GM11168 (cell line): ENCODE measurements at regions not wholly inside any gene's neighbourhood (a gene's known extent, or its start where the extent isn't known, plus 50 kb on each side); places are given as distances from the start of the nearest gene placed in this dataset.

Experiments used
- in situ Hi-C: fragments of 300-500 bp; cut with MboI; formaldehyde crosslinking; loops from one replicate; pipeline ENCODE4 v1.12.0; 2022; ENCODE audit warnings: low sequenced_read_pairs; ENCODE audit not compliant: unreplicated experiment

DNA sequence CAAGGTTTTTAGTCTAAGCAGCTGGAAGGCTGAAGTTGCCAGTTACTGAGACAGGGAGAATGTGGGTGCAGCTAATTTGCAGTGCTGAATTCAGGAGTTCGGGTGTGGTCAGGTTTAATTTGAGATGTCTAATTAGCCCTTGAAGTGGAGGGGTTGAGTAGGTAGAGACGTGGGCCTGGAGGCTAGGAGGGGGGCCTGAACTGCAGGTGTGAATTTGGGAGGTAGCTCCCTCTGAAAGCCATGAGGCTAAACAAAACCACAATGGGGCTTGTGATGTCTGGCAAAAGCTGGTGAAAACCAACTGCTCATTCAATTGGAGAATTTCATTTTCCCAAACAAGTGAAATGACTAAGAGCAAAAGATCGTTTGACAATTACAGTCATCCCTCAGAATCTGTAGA, 246.0 kb upstream of the NFE2L3 start:
- in situ Hi-C loops = no loop called here

DNA sequence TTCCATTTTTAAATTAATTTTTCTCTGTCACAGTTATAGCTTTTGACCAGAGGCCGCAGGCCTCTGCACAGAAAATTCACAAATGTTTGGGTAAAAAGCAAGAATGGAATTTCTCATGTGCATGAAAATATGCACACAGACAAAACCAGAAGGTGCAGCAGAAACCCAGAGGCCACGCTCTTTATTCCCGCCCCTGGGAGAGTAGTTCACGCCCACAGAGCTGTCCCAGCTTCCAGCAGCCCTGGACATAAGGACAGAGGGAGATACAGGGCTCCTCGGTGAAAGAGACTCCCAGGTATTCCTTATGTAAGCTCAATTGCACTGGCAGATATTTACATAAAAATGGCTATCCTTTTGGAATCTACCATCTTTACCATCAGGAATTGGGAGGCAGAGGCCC, 245.2 kb upstream of the NFE2L3 start:
- in situ Hi-C loops = no loop called here

DNA sequence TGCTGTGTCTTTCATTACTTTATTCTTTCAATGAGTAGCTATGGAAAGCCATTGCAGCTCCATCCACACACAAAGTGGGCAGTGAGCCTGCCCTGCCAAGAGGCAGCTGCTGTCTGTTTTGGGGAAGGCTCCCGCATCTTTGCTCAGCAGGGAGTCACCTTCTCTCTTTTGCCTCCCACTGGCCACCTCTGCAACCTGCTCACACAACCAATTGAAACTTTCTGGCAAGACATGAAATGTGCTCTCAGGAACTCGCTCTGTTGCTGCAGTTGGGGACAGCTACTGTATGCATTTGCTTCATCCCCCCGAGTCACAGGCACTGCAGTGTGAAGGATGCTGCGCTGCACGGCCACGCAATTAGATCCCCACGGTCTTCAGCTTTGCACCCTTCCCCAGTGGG, 244.8 kb upstream of the NFE2L3 start:
- in situ Hi-C loops = no loop called here

DNA sequence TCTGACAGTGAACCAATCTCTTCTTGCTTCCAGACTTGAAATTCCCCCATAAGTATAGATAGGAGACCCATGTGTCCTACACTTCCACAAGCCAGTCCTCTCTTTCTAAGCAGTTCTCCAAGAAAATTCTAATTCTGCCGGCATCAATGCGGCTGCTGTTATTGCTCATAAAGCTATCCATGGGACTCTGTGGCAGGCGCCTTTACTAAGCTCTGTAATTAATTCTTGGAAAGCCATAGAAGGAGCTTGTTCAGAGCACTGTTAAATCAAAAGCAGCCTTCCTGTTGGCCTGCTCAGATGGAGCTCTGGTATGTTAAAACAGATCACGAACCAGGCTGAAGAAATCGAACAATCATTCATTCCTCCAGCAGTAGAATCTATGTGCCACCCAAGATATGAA, 244.3 kb upstream of the NFE2L3 start:
- in situ Hi-C loops = no loop called here

DNA sequence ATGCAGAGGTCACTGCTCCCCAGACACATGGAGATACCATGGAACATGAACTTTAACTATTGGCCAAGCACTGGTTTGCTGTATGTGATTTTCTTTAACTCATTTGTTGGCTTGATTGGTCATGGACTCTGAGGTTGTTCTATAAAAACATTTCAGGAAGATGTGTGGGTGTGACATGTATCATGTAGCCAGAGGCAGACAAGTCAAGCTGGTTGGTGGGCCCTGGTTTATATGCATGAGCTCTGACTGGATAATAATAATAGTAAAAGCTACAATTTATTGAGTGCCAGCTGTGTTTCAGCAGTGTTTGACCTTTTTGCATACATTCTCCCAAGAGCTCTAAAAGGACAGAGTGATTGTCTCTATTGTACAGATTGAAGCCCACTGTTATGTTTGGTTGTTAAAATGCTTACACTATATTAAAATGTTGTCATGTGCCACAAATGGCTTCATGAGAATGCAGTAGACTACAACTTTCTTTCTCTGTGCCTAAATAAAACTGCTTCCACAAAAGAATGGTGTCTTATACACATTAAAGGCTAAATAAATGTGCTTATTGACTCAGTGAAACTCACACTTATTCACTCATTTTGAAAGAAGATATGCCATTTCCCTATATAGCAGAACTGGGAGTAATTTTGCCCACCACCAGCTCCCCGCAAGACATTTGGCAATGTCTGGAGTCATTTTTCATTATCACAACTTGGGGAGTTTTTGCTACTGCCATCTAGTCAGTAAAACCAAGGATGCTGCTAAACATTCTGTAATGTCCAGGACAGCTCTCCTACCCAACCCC, 243.6 kb upstream of the NFE2L3 start:
- in situ Hi-C loops = no loop called here

DNA sequence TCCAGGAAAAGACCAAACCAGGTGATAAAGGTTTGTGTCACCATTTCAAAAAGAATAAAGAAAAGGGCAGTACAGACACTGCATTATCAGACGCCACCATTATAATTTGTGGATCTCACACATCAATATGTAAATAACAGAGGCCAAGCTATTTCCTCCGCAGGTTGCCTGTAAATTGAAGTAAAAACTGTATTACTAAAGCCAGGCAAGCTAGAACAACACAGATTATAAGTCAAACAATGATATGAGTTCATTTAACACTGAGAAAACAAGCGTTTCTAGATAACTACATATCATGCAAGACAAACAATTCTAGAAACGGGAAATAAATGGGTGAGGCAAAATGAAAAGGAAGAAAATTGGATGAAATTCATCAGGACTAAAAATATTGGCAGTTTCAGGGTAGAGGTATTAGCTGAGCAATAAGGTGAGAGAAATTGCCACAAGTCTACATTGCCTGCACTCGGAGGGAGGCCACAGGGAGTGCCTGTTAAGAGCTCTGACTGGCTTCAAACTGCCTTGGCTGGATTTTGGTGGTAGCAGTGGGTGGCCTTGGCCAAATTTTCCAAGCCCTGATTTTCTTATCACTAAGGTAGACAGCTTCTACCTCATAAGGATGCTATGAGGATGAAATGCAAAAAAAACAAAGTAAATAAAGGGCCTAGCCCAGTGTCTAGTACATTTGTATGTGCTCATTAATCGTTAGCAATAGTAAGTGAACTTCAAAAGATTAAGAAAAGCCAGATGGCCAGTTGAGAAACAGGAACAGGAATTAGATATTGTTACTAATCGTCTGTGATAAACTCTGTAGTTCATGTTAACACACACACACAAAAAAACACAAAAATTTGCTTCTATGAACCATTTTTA, 240.0 kb upstream of the NFE2L3 start:
- in situ Hi-C loops = no loop called here

DNA sequence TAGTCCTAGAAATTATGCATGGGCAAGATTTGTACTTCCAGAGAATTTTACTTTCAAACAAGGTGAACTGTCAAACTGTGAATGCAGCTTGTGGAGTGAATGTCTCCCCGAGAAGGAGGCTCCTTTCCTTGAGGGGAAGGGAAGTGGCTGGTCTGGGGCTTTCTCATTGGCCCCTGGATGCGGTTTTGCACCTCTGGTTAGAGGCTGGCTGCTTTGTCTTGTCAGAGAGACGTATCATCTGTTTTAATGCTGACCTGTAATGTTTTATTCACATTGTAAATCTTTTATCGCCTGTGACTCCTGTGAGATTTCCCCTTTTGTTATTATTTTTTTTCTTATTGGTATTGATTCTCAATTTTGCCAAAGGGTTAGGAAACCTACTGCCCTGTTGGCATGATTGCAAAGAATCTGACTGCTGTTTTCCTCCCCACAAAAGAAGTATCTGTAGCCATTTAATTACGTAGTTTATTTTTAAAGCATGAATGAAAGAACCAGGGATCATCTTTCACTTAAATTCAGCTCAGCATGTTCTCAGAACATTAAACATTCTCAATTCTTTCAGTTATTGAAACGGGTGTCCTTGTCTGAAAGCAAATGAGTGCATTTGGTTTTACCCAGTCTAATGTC, 238.3 kb upstream of the NFE2L3 start:
- in situ Hi-C loops = no loop called here

DNA sequence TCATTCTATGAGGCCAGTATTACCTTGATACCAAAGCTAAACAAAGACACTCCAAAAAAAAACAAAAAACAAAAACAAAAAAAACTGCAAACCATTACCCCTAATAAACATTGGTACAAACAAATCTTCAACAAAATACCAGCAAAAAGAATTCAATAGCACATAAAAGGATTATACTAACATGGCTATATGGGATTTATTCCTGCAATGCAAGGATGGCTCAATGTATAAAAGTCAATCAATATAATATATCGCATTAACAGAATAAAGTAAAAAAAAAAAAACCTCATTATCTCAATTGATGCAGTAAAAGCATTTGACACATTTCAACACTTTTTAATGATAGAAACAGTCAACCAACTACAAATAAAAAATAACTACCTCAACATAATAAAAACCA, 233.3 kb upstream of the NFE2L3 start:
- in situ Hi-C loops = no loop called here

DNA sequence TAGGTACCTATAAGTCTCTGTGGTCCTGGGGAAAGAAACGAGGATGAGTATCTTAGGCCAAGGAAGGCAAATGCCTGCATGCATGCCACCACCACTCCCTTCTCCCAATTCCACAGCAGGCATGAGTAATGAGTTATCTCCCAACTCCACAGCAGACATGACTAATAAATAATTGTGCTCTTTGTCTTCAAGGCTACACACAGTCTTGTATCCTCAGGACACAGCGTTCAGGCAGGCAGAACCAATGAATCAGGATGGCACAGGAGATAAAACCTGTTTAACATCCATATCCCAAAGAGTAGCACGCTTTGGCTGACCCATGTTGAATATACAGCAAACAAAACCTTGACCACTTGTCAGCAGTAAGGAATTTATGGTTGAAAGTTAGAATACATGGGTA, 229.7 kb upstream of the NFE2L3 start:
- in situ Hi-C loops = no loop called here

DNA sequence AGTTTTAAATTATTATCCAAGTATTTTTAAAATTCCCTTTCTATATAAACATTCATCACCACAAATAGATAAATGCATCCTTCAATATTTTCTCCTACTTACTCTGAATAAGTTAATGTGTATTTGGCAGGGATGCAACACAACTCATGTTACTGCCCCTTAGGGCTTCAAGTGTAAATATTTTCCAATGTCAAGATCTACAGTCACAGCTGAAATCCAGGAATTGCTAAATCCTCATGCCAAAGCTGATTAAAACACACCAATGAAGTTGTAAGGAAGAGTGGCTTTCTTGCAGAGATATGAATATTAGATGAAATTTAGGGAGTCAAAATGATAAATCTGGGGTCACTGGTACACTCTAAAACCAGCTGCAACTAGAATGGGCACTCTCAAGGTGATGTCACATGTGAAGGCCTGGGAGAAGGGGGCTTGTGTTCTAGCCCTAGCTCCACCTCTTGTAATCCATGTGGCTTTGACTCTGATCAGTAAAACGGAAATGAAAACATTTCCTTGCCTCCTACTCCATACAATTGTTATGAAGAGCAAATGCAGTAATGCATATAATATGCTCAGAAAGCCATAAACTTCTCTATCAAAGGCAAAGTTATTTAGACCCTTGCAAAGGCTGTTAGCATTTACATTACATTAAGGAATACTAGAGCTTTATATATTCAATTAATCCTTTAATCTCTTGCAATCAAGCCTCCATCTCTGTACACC, 228.1 kb upstream of the NFE2L3 start:
- in situ Hi-C loops = no loop called here

DNA sequence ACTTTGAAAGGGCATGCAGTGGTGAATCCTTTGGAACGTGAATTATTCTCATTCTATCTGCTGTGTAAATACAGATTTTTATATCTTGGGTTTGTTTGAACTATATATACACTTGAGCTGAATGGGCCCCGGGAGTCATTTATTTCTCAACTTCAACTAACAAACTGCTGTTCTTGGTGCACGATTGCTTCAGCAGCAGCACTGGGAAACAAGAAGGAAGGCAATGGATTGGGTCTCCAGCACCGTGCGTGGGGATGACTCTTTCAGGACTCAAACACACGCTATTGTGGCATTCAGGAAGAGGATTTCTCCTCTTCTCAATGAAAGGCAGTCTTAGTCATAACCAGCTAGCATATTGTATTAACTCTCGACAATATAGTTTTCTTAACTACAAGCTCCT, 226.0 kb upstream of the NFE2L3 start:
- in situ Hi-C loops = no loop called here

DNA sequence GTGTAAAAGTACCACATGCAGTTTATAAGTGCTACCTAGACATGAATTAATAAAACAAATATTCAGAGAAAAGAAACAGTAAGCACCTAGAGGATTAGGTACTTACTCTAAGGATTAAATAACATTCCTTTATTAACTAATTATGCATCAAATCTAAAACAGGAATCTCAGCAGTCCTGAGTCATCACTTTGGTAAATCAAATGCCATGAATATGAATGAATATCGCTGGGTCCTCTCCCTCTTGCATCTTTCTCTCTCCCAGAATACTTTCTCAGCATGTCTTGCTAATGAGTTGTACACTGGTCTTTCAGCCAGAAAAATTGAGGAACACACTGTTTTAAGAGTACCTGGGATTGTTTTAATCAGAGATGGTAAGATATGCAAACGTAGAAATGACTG, 225.5 kb upstream of the NFE2L3 start:
- in situ Hi-C loops = no loop called here

DNA sequence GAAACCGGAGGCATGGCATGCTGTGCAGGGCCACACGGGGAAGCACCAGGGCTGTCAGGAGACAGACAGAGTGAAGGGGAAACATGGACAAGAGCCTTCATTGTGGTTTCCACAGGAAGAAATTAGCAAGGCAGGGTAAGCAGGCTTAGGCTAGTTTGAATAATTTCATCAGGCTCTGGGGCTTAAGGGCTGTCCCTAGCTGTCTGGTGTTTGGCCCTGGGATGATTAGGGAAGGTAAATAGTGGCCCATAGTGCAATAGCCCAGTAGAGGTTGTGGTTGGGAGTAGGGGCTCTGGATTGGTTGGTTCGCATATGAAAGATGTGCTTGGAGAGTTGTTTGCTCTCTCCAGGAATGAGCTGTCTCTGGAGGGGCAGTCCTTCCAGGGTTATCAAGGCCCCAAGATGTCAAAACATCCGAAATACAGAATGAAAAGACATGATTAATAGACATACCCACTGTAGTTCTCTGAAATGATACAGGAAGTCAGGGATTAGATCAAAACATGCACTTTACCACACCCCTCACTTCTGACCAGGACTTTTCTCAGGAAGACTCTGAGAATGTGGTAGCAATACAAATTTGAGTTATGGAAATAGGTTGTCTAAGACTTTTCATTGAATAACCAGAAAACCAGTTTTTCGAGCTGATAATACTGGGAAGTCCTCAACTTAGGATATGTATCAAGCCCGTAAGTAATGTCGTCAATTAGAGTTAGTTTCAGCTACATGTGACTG, 224.9 kb upstream of the NFE2L3 start:
- in situ Hi-C loops = no loop called here

DNA sequence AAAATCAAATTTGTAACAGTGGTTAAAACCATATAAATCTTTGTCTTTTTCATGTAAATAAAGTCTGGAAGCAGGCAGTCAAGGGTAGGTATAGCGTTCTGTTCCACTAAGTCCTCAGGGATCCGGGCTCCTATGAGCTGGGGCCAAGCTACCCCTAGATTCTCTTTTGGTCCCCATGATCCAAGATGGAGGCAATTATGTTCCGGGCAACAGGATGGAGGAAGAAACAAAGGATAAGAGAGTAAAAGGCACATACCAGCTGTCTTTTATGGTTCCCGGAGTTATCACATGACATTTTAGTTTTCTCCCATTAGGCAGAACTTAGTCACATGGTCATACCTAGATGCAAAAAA, 224.4 kb upstream of the NFE2L3 start:
- in situ Hi-C loops = no loop called here

DNA sequence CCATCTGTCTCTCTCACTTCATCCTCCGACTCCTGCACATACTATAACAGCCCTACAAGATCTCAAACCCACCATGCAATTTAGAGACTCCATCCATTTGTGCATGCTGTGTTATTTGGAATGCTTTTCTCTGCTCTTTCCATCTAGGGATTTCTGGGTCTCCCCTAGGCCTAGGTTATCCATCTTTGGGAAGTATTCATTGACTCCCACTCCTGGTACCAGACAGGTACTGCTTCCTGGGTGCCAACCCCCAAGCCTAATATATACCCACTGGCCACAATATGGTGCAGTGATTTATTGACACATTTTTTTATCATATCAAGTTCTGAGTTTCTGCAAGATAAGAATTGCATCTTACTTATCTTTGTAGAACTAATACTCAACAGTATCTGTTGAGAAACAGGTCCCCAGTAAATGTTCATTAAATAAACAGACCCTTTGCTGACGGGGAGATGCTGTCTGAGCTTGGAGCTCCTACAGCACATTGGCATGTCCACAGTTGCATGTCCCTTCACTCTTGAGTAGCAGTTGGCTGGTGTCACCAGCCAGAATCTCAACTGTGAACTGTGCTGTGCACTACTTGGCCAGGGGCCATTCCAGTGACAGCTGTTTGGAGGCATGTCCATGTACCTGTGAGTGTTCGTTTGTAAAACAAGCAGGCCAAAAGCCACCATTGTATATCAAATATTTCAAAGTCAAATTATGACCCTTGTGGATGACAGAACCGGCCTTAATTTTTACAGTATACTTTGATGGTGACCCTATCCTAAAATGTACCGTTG, 223.3 kb upstream of the NFE2L3 start:
- in situ Hi-C loops = no loop called here

DNA sequence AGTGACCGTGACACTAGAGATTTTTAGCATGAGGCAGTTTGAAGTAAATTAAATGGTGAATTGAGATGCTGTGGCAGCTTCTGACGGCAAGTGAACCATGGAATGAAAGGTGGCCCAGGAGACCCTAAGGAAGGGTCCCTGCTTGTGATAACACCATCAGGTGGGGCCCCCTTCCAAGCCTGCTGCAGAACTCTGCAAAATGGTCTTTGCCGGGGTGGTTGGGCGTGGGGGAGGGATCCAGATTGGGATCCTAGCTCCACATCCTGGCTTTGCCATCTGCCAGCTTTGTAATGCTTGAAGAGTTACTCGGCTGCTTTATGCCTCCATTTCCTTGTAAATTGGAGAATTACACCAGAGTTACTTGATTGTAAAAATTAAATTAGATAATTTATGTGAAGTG, 222.6 kb upstream of the NFE2L3 start:
- in situ Hi-C loops = no loop called here

DNA sequence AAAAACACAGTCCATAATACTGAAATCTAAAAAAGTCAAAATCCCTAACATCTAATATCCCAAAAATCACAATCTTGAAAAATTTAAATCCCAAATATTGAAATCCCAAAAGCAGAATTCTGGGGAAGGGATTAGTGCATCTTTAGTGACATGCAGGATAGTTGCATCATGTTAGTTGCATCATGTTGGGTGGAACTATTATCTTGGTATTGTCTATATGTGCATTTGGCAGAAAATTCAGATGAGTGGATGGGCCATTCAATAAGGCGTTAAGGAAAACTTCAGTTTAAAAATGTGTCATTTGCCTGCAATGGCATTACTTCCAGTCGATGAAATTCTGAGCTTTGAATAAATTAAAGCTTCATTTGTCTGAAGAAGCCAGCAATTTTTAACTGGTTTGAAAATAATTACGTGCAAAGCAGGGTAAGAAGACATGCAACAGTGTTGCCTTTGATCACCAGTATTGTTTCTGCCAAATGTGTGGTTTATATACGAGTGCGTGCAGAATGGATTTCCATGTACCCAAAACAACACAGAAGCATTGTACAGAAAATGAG, 221.4 kb upstream of the NFE2L3 start:
- in situ Hi-C loops = no loop called here

DNA sequence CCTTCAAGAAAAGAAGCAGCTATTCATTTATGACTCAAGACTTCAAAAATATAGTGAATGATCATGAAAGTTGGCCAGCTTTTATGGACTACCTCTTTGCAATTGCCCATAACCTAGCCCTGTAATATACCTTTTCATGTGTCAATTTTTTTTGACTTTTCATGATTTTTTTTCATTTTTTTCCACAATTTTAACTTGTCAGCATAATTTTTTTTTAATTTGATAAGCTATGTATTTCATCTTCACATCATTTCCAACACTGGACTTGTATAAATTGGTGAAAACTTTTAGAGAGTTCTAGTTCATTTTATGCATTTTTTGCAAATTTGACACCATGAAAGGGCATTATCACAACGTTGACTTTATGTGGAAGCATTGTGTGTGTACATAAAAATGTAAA, 220.8 kb upstream of the NFE2L3 start:
- in situ Hi-C loops = no loop called here

DNA sequence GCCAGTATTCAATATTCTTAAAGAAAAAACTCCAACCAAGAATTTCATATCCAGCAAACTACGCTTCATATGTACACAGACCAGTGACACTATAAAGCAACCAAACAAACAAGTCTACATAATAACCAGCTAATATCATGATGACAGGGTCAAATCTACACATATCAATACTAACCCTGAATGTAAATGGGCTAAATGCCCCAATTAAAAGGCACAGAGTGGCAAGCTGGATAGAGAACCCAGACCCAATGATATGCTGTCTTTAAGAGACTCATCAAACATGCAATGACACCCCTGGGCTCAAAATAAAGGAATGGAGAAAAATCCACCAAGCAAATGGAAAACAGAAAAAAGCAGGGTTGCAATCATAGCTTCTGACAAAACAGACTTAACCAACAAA, 218.1 kb upstream of the NFE2L3 start:
- in situ Hi-C loops = no loop called here
